GM20431 (cell line): ENCODE measurements at regions not wholly inside any gene's neighbourhood (a gene's known extent, or its start where the extent isn't known, plus 50 kb on each side); places are given as distances from the start of the nearest gene placed in this dataset.

ENCODE experiments used
- in situ Hi-C: fragments of 300-500 bp; cut with MseI, MboI; formaldehyde crosslinking; loops from one replicate; pipeline ENCODE4 v1.15.0; 2020; ENCODE audit warnings: low sequenced_read_pairs; ENCODE audit not compliant: unreplicated experiment

DNA sequence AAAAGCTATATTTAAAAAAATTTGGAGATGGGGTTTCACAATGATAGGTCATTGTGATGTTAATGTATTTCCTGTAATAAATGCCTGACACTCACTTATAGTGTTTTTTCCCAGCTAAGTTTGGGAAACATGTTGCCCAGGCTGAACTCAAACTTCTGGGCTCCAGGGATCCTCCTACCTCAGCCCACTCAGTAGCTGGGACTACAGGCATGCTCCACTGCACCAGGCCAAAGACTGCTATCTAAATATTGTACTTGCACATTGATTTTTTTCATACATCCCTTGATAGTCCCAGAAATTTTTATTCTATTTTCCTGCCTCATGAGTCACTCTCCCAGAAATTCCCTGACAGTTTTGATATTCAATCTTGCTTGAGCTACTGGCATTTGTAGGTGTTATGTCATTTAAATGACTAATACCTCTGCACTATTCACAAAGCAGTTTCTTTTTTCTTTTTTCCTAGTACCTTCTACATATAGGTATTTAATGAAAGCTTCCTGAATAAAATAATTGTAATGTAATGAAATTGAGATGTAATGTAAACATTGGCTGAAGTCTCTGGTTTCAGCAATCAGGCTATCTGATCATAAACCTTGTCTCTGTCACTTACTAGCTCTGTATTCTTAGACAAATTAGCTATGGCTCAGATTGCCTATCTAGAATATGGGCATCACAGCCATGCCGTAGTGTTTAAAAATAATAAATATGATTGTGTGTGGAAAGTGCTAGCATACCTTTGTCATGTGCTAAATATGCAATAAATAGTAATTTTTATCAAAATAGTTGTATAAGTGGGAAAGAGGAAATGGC is 1973.0 kb upstream of the AGA start:
- in situ Hi-C loops = no loop called here

DNA sequence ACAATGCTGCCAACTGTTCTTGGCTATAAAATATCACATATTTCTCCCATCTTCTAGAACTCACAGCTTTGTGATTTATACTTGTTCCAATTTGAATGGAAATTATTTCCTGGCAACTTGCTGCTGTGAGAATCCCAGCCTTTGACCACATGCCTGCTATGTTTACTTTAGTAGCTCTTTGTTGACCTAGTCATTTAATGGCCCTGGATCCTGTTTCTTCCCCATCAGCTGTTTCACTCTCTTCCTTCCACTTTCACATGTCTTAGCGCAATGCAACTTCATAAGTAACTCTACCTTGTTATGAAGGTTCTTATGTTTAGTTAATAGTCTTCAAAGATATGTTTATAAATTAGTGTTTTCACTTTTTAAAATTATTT is 1973.6 kb upstream of the AGA start:
- in situ Hi-C loops = no loop called here

- in situ Hi-C loops = no loop called here
Measured at GRCh38 chr4:179417357-179417756, 1975.1 kb upstream of the AGA start.

GRCh38 chr4:179437962-179438361 is 1995.7 kb upstream of the AGA start:
- in situ Hi-C loops = no loop called here

GRCh38 chr4:179441596-179441995 is 1999.4 kb upstream of the AGA start:
- in situ Hi-C loops = no loop called here

- in situ Hi-C loops = no loop called here
Measured at GRCh38 chr4:179447308-179447707, 2005.1 kb upstream of the AGA start.

GRCh38 chr4:179465131-179465797 is 2023.0 kb upstream of the AGA start:
- in situ Hi-C loops = no loop called here

DNA sequence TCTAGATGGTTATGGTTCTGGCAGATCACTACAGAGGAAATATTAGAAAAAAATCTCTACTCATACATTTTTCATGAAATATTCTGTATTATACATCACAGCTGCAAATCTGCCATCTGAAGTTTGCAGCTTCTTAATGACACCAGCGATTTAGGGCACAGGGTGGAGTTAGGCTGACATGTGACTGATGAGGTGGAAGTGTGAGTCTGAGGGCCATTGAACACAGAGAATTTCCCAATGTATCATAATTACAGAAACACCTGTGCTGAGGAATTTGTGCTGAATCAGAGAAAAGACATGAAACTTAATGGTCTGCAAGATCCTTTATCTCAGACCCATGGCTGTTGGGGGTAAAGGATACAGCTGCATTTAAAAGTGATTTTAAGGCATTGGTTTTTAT is 2025.6 kb upstream of the AGA start:
- in situ Hi-C loops = no loop called here

GRCh38 chr4:179472164-179472563 is 2029.9 kb upstream of the AGA start:
- in situ Hi-C loops = no loop called here

- in situ Hi-C loops = no loop called here
Measured at GRCh38 chr4:179478608-179479007, 2036.4 kb upstream of the AGA start.

DNA sequence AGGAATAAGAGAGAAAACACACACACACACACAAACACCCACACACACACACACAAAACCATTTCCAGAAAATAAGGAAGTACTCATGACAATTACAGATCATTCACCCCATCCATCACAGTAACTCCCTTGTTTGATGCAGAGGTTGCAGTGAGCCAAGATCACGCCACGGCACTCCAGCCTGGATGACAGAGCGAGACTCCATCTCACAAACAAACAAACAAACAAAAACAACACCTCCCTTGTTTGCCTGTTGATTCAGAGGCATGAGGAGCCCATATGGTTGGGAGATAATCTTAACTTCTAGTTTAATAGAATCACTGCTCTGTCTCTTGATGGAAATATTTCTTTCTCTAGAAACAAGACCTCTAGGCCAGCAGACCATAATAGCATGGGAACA is 2043.5 kb upstream of the AGA start:
- in situ Hi-C loops = no loop called here

DNA sequence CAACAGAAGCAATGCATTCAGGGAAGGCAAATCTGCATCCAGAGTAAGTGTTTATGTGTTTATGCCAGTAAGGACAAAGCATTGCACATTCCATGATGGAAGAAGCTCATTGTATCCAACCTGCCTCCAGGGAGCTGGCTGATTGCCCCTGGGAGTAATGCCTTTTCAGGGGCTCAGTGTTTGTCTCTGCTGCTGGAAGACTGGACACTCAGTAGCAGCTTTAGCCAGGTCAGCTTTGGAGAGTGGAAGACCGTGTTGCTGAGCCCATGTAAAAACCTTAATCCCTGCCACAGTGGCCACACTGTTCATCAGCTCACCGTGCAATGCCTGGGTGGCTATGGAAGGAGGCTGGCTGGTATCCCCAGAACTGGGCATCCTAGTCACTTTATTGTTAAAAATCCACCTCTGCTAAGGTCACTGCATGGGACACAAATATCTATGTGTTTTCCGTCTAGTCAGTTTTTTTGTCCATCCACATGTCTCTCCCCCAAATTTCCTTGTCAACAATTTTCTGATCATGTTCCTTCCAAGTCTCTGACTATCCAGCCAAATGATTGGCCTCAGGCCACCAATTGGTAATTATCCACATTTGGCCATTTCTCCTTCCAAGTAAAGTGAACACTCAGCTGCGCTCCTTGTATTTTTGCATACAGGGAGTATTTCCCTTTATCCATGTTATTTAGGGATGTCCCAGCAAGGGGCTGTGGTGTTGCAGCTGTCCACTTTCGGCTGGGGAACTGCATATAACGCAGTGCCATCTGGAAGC is 2044.5 kb upstream of the AGA start:
- in situ Hi-C loops = no loop called here

- in situ Hi-C loops = no loop called here
Measured at GRCh38 chr4:179492260-179493080, 2050.2 kb upstream of the AGA start.

GRCh38 chr4:179503976-179504375 is 2061.7 kb upstream of the AGA start:
- in situ Hi-C loops = no loop called here

DNA sequence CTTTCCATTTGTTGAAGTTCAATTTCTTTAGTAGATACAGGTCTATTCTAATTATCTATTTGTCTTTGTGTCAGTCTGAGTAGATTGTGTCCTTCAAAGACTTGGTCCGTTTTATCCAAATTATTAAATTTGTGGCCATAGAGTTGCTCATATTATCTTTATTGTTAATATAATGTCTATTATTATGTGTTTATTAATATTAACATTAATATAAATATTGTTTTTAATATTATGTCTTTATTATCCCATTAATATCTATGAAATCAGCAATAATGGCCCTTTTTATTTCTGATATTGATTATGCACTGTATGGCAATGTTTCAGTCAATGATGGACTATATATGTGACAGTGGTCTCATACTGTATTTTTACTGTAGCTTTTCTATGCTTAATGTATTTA is 2067.3 kb upstream of the AGA start:
- in situ Hi-C loops = no loop called here

GRCh38 chr4:179521952-179522351 is 2079.7 kb upstream of the AGA start:
- in situ Hi-C loops = no loop called here

- in situ Hi-C loops = no loop called here
Measured at GRCh38 chr4:179530958-179531357, 2088.7 kb upstream of the AGA start.

GRCh38 chr4:179536694-179537093 is 2094.5 kb upstream of the AGA start:
- in situ Hi-C loops = no loop called here

DNA sequence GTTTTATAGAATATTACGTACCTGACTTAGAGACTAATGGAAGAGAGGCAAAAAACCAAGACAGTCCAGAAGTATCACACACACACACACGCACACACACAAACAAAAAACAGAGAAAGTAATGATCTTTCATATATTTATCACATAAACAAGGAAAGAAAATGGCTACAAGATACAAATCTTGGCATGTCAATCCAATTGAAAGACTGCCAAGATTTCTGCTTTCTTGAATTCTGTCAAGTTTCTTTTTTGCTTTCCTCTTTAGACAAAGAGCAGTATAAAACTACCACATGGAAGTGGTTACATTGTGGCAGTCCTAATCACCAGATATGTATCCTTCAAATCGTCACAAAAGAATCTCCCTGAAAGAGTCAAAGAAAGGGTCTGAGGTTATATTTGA is 2097.4 kb upstream of the AGA start:
- in situ Hi-C loops = no loop called here

DNA sequence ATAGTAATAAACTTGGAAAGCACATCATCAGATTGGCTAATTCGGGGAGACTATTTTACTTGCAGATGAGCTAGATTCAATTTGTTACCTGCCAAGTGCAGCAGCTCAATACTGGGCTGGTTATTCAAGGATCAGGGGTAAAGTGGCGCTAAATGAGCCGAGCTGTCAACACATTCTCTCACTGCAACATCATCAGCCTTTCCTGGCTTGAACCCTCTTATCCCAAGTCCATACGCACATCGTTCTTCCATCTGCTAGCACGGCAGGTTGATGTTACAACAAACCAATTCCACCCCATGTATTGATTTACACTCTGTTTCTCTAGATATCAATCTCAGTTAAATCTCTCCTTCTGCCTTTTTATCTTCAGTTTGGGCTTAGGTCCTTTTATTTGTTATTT is 2101.5 kb upstream of the AGA start:
- in situ Hi-C loops = no loop called here
